H1 (cell line): ENCODE measurements at regions not wholly inside any gene's neighbourhood (a gene's known extent, or its start where the extent isn't known, plus 50 kb on each side); places are given as distances from the start of the nearest gene placed in this dataset.

Source experiments
- CTCF ChIA-PET: fragments of 300-600 bp; sonication (Branson Sonifier 250); formaldehyde crosslinking; loops from one replicate; lab custom pipeline; 2021; ENCODE audit not compliant: partially characterized antibody; lab: Charles Lee
- POLR2A ChIA-PET: fragments of 300-600 bp; sonication (Branson Sonifier 250); formaldehyde crosslinking; loops from one replicate; lab custom pipeline; 2021; ENCODE audit warnings: inconsistent platforms; ENCODE audit not compliant: partially characterized antibody; lab: Charles Lee
- DNase-seq, 2 experiments: peaks; one replicate each; pipeline versions ENCODE4 v3.0.0 to v3.0.0-alpha.2; 2010 to 2022; ENCODE audit warnings: low spot score in 2 of 2, low read depth in 1 of 2, mixed read lengths in 1 of 2
- FAIRE-seq: peaks from 2 replicates; lab custom pipeline; 2011; peaks lifted over from hg19 to GRCh38; lab: Jason Lieb, UNC
- H2AFZ ChIP-seq: 2 replicates; pipeline ENCODE4 v1.8.1; 2012; ENCODE audit warnings: low read length, inconsistent platforms
- H2AK5ac ChIP-seq: 2 replicates; pipeline ENCODE4 v1.6.1; 2013; ENCODE audit warnings: low read depth, low read length
- H2BK120ac ChIP-seq: replicated peaks from 2 replicates; pipeline ENCODE3; 2013; ENCODE audit warnings: low read depth, low read length, inconsistent platforms
- H2BK12ac ChIP-seq: 2 replicates; pipeline ENCODE4 v1.6.1; 2013; ENCODE audit warnings: low read depth, low read length
- H2BK15ac ChIP-seq: 2 replicates; pipeline ENCODE4 v1.6.1; 2013; ENCODE audit warnings: low read length
- H2BK20ac ChIP-seq: 2 replicates; pipeline ENCODE4 v1.6.1; 2013; ENCODE audit warnings: low read length
- H2BK5ac ChIP-seq: 2 replicates; pipeline ENCODE4 v1.6.1; 2013; ENCODE audit warnings: low read depth, low read length
- H3K14ac ChIP-seq: 2 replicates; pipeline ENCODE4 v1.6.1; 2013; ENCODE audit warnings: inconsistent platforms; ENCODE audit not compliant: insufficient read length
- H3K18ac ChIP-seq: 2 replicates; pipeline ENCODE4 v1.6.1; 2013; ENCODE audit warnings: low read length; ENCODE audit errors: extremely low read depth
- H3K23ac ChIP-seq: 2 replicates; pipeline ENCODE4 v1.6.1; 2013; ENCODE audit warnings: inconsistent platforms; ENCODE audit not compliant: insufficient read length
- H3K23me2 ChIP-seq: 2 replicates; pipeline ENCODE4 v1.6.1; 2013; ENCODE audit warnings: low read depth, low read length
- H3K27ac ChIP-seq: 2 replicates; pipeline ENCODE4 v1.6.1; 2011; ENCODE audit warnings: low read depth, low read length, inconsistent platforms
- H3K27me3 ChIP-seq, 4 experiments: replicated peaks in 1 of 4; 1 replicate in 1 of 4; 2 replicates in 3 of 4; pipeline versions ENCODE4 v1.6.1 to v1.8.1; 2011 to 2013; ENCODE audit warnings: low read length in 3 of 4, mild to moderate bottlenecking in 3 of 4, inconsistent platforms in 2 of 4, mixed read lengths in 2 of 4, moderate library complexity in 1 of 4; ENCODE audit not compliant: control insufficient read depth in 3 of 4, insufficient read depth in 3 of 4; ENCODE audit errors: extremely low read depth in 1 of 4
- H3K36me3 ChIP-seq, 4 experiments: 2 replicates each; pipeline versions ENCODE4 v1.6.1 to v1.8.1; 2011 to 2013; ENCODE audit warnings: mild to moderate bottlenecking in 4 of 4, low read length in 3 of 4, moderate library complexity in 2 of 4, control low read depth in 1 of 4, inconsistent platforms in 1 of 4; ENCODE audit not compliant: insufficient read depth in 4 of 4, control insufficient read depth in 2 of 4
- H3K4ac ChIP-seq: replicated peaks from 2 replicates; pipeline ENCODE3; 2013; ENCODE audit warnings: low read length, low read depth, mixed read lengths, inconsistent platforms; ENCODE audit not compliant: insufficient read length
- H3K4me1 ChIP-seq, 4 experiments: replicated peaks in 1 of 4; 1 replicate in 1 of 4; 2 replicates in 3 of 4; pipeline versions ENCODE4 v1.6.1 to v1.8.1; 2011 to 2013; ENCODE audit warnings: low read length in 3 of 4, inconsistent platforms in 2 of 4, mixed read lengths in 1 of 4; ENCODE audit not compliant: insufficient read depth in 4 of 4, control insufficient read depth in 3 of 4
- H3K4me2 ChIP-seq, 2 experiments: 2 replicates each; pipeline versions ENCODE4 v1.6.1 to v1.8.1; 2011 to 2013; ENCODE audit warnings: low read depth in 2 of 2, low read length in 2 of 2, control low read depth in 1 of 2, inconsistent platforms in 1 of 2, mild to moderate bottlenecking in 1 of 2; ENCODE audit not compliant: insufficient read depth in 1 of 2
- H3K4me3 ChIP-seq, 4 experiments: fragments of 200-600, 300-600 bp in 1 of 4; sonication (generic), shearing (Covaris generic), sonication (Bioruptor Twin) in 1 of 4; 2 replicates each; pipeline versions ENCODE4 v1.5.1 to v1.8.1; 2011 to 2016; ENCODE audit warnings: low read length in 4 of 4, low read depth in 3 of 4, control low read depth in 2 of 4, inconsistent platforms in 2 of 4, mild to moderate bottlenecking in 2 of 4, mixed read lengths in 1 of 4, moderate library complexity in 1 of 4; ENCODE audit not compliant: insufficient read depth in 2 of 4; ENCODE audit errors: extremely low read depth in 1 of 4
- H3K56ac ChIP-seq: replicated peaks from 2 replicates; pipeline ENCODE3; 2013; ENCODE audit warnings: low read depth, mild to moderate bottlenecking, mixed read lengths, low read length, inconsistent platforms; ENCODE audit not compliant: insufficient read length
- H3K79me1 ChIP-seq: 2 replicates; pipeline ENCODE4 v1.6.1; 2013; ENCODE audit warnings: low read depth, low read length, control low read depth
- H3K79me2 ChIP-seq, 2 experiments: 2 replicates each; pipeline versions ENCODE4 v1.6.1 to v1.8.1; 2012 to 2013; ENCODE audit warnings: low read length in 2 of 2, mild to moderate bottlenecking in 2 of 2, inconsistent platforms in 1 of 2; ENCODE audit not compliant: insufficient read depth in 2 of 2, control insufficient read depth in 1 of 2
- H3K9ac ChIP-seq, 4 experiments: replicated peaks in 1 of 4; 1 replicate in 1 of 4; 2 replicates in 3 of 4; pipeline versions ENCODE4 v1.6.1 to v1.8.1; 2011 to 2013; ENCODE audit warnings: low read depth in 3 of 4, low read length in 3 of 4, control low read depth in 2 of 4, mild to moderate bottlenecking in 2 of 4, moderate library complexity in 2 of 4, inconsistent platforms in 1 of 4; ENCODE audit errors: extremely low read depth in 1 of 4
- H3K9me3 ChIP-seq, 2 experiments: 2 replicates each; pipeline versions ENCODE4 v1.6.1 to v1.8.1; 2012 to 2013; ENCODE audit warnings: mild to moderate bottlenecking in 2 of 2, moderate library complexity in 2 of 2, control low read depth in 1 of 2, inconsistent platforms in 1 of 2, low read depth in 1 of 2, low read length in 1 of 2, mixed read lengths in 1 of 2; ENCODE audit not compliant: insufficient read depth in 2 of 2
- H4K20me1 ChIP-seq, 2 experiments: replicated peaks in 1 of 2; 2 replicates each; pipeline versions ENCODE3 to v1.8.1; 2011 to 2013; ENCODE audit warnings: inconsistent platforms in 2 of 2, low read length in 2 of 2, mild to moderate bottlenecking in 1 of 2; ENCODE audit not compliant: insufficient read depth in 2 of 2, control insufficient read depth in 1 of 2
- H4K5ac ChIP-seq: 2 replicates; pipeline ENCODE4 v1.6.1; 2013; ENCODE audit warnings: low read length, low read depth, mixed read lengths, inconsistent platforms; ENCODE audit not compliant: insufficient read length
- H4K8ac ChIP-seq: 2 replicates; pipeline ENCODE4 v1.8.0; 2013; ENCODE audit warnings: mild to moderate bottlenecking, moderate library complexity, low read length, inconsistent platforms; ENCODE audit not compliant: insufficient read depth; ENCODE audit errors: extremely low read depth
- H4K91ac ChIP-seq: replicated peaks from 2 replicates; pipeline ENCODE3; 2013; ENCODE audit warnings: low read length, mixed read lengths, inconsistent platforms; ENCODE audit not compliant: insufficient read length
- RAD21 ChIP-seq, 2 experiments: IDR thresholded peaks in 1 of 2; conservative IDR thresholded peaks in 1 of 2; 2 replicates each; pipeline ENCODE4 v1.6.1; 2011; ENCODE audit warnings: low read depth in 2 of 2, low read length in 2 of 2, improper control_type of control experiment in 1 of 2, inconsistent platforms in 1 of 2, mild to moderate bottlenecking in 1 of 2, moderate library complexity in 1 of 2
- SRF ChIP-seq: IDR thresholded peaks from 2 replicates; pipeline ENCODE4 v1.6.1; 2011; ENCODE audit warnings: mild to moderate bottlenecking, low read depth, low read length, moderate library complexity
- TF ChIP-seq, protein P1 (sequence below), 3 experiments: IDR thresholded peaks; 1 replicate in 2 of 3; 2 replicates in 1 of 3; pipeline versions ENCODE4 v1.5.1 to v1.6.1; 2011; ENCODE audit warnings: low read length in 3 of 3, mild to moderate bottlenecking in 3 of 3, inconsistent platforms in 2 of 3, low read depth in 1 of 3, moderate library complexity in 1 of 3; ENCODE audit not compliant: insufficient read depth in 1 of 3; ENCODE audit errors: control extremely low read depth in 1 of 3

DNA sequence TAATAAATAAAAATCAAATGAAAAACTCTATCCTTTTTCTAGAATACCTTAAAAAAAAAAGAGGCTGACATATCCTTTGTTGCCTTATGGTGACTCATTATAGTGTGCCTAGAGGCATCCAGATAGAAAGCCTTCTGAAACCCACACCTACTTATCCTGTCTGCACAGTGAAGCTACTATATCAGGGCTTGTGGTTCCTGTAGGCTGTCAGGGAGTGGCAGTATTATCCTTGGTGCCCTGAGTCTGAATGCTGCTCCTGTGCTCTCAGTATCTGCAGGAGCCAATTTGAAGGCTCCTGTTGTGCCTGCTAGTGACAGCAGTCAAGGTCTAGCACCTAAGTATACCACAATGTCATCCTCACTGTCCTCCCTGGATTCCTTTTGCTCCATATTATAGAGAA is 168.4 kb upstream of the AVPR1A start:
- DNase-seq = no peak
- H3K4me2 ChIP-seq = no peak overlapping the region
- FAIRE-seq = no peak
- H4K20me1 ChIP-seq = no peaks in the 10 kb centered on the region
- no peak overlapping the region for H3K9ac ChIP-seq
- H2BK20ac ChIP-seq = no peak overlapping the region
- no peak overlapping the region for H3K4ac ChIP-seq
- no peak overlapping the region for H2AK5ac ChIP-seq
- no peak overlapping the region for H2BK12ac ChIP-seq
- H4K8ac ChIP-seq = no peak overlapping the region
- H4K91ac ChIP-seq = no peak overlapping the region
- no peak overlapping the region for H3K4me3 ChIP-seq
- H2BK120ac ChIP-seq = no peak overlapping the region
- H3K79me2 ChIP-seq = no peaks in the 10 kb centered on the region
- no peaks in the 10 kb centered on the region for H3K4me1 ChIP-seq
- H3K27ac ChIP-seq = no peak overlapping the region
- H3K9me3 ChIP-seq = 0 out of 4 replicates have a peak, but pooled peaks cover 0 to 3% of the 10 kb centered on the region in 2 experiments
- no peak overlapping the region for H2BK15ac ChIP-seq
- no peak overlapping the region for H4K5ac ChIP-seq
- ChIA-PET CTCF (interaction anchor here (0.9 to 1.4 kb wide), 4 partner anchors 10 to 74 kb away, joined by 3 to 5 read pairs (median 4); no protein-coding TSS in a partner anchor), POLR2A (no interaction called here)
- H3K23ac ChIP-seq = no peak overlapping the region
- H3K23me2 ChIP-seq = no peaks in the 10 kb centered on the region
- H3K14ac ChIP-seq = no peak overlapping the region
- H3K36me3 ChIP-seq = no peaks in the 10 kb centered on the region
- no peak overlapping the region for H3K56ac ChIP-seq
- H3K18ac ChIP-seq = no peak overlapping the region
- no peaks in the 10 kb centered on the region for H3K79me1 ChIP-seq
- H3K27me3 ChIP-seq = no peaks in the 10 kb centered on the region
- no peak for TF ChIP-seq SRF
- TF ChIP-seq RAD21 (IDR thresholded peaks at IDR 0.05 in 1 of 2, conservative IDR thresholded peaks at IDR 0.05 in 1 of 2; ENCODE audit: low read depth in 2 of 2, low read length in 2 of 2) = peak; percentile 50 to 63
- TF ChIP-seq, protein P1, sequence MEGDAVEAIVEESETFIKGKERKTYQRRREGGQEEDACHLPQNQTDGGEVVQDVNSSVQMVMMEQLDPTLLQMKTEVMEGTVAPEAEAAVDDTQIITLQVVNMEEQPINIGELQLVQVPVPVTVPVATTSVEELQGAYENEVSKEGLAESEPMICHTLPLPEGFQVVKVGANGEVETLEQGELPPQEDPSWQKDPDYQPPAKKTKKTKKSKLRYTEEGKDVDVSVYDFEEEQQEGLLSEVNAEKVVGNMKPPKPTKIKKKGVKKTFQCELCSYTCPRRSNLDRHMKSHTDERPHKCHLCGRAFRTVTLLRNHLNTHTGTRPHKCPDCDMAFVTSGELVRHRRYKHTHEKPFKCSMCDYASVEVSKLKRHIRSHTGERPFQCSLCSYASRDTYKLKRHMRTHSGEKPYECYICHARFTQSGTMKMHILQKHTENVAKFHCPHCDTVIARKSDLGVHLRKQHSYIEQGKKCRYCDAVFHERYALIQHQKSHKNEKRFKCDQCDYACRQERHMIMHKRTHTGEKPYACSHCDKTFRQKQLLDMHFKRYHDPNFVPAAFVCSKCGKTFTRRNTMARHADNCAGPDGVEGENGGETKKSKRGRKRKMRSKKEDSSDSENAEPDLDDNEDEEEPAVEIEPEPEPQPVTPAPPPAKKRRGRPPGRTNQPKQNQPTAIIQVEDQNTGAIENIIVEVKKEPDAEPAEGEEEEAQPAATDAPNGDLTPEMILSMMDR (IDR thresholded peaks at IDR 0.05; ENCODE audit: control extremely low read depth in 1 of 3, insufficient read depth in 1 of 3, low read depth in 1 of 3, low read length in 3 of 3) = peak in 2 of 3 experiments; percentile 32 to 41; a peak in 1 of 4 replicates
- no peak overlapping the region for H2BK5ac ChIP-seq
- H2AFZ ChIP-seq = no peak overlapping the region
